H1 (cell line): ENCODE measurements at regions not wholly inside any gene's neighbourhood (a gene's known extent, or its start where the extent isn't known, plus 50 kb on each side); places are given as distances from the start of the nearest gene placed in this dataset.

ENCODE experiments used
- CTCF ChIA-PET: fragments of 300-600 bp; sonication (Branson Sonifier 250); formaldehyde crosslinking; loops from one replicate; lab custom pipeline; 2021; ENCODE audit not compliant: partially characterized antibody; lab: Charles Lee
- POLR2A ChIA-PET: fragments of 300-600 bp; sonication (Branson Sonifier 250); formaldehyde crosslinking; loops from one replicate; lab custom pipeline; 2021; ENCODE audit warnings: inconsistent platforms; ENCODE audit not compliant: partially characterized antibody; lab: Charles Lee
- DNase-seq, 2 experiments: peaks; one replicate each; pipeline versions ENCODE4 v3.0.0 to v3.0.0-alpha.2; 2010 to 2022; ENCODE audit warnings: low spot score in 2 of 2, low read depth in 1 of 2, mixed read lengths in 1 of 2
- FAIRE-seq: peaks from 2 replicates; lab custom pipeline; 2011; peaks lifted over from hg19 to GRCh38; lab: Jason Lieb, UNC
- H2AFZ ChIP-seq: 2 replicates; pipeline ENCODE4 v1.8.1; 2012; ENCODE audit warnings: low read length, inconsistent platforms
- H2AK5ac ChIP-seq: 2 replicates; pipeline ENCODE4 v1.6.1; 2013; ENCODE audit warnings: low read depth, low read length
- H2BK120ac ChIP-seq: replicated peaks from 2 replicates; pipeline ENCODE3; 2013; ENCODE audit warnings: low read depth, low read length, inconsistent platforms
- H2BK12ac ChIP-seq: 2 replicates; pipeline ENCODE4 v1.6.1; 2013; ENCODE audit warnings: low read depth, low read length
- H2BK15ac ChIP-seq: 2 replicates; pipeline ENCODE4 v1.6.1; 2013; ENCODE audit warnings: low read length
- H2BK20ac ChIP-seq: 2 replicates; pipeline ENCODE4 v1.6.1; 2013; ENCODE audit warnings: low read length
- H2BK5ac ChIP-seq: 2 replicates; pipeline ENCODE4 v1.6.1; 2013; ENCODE audit warnings: low read depth, low read length
- H3K14ac ChIP-seq: 2 replicates; pipeline ENCODE4 v1.6.1; 2013; ENCODE audit warnings: inconsistent platforms; ENCODE audit not compliant: insufficient read length
- H3K18ac ChIP-seq: 2 replicates; pipeline ENCODE4 v1.6.1; 2013; ENCODE audit warnings: low read length; ENCODE audit errors: extremely low read depth
- H3K23ac ChIP-seq: 2 replicates; pipeline ENCODE4 v1.6.1; 2013; ENCODE audit warnings: inconsistent platforms; ENCODE audit not compliant: insufficient read length
- H3K23me2 ChIP-seq: 2 replicates; pipeline ENCODE4 v1.6.1; 2013; ENCODE audit warnings: low read depth, low read length
- H3K27ac ChIP-seq: 2 replicates; pipeline ENCODE4 v1.6.1; 2011; ENCODE audit warnings: low read depth, low read length, inconsistent platforms
- H3K27me3 ChIP-seq, 4 experiments: replicated peaks in 1 of 4; 1 replicate in 1 of 4; 2 replicates in 3 of 4; pipeline versions ENCODE4 v1.6.1 to v1.8.1; 2011 to 2013; ENCODE audit warnings: low read length in 3 of 4, mild to moderate bottlenecking in 3 of 4, inconsistent platforms in 2 of 4, mixed read lengths in 2 of 4, moderate library complexity in 1 of 4; ENCODE audit not compliant: control insufficient read depth in 3 of 4, insufficient read depth in 3 of 4; ENCODE audit errors: extremely low read depth in 1 of 4
- H3K36me3 ChIP-seq, 4 experiments: 2 replicates each; pipeline versions ENCODE4 v1.6.1 to v1.8.1; 2011 to 2013; ENCODE audit warnings: mild to moderate bottlenecking in 4 of 4, low read length in 3 of 4, moderate library complexity in 2 of 4, control low read depth in 1 of 4, inconsistent platforms in 1 of 4; ENCODE audit not compliant: insufficient read depth in 4 of 4, control insufficient read depth in 2 of 4
- H3K4ac ChIP-seq: replicated peaks from 2 replicates; pipeline ENCODE3; 2013; ENCODE audit warnings: low read length, low read depth, mixed read lengths, inconsistent platforms; ENCODE audit not compliant: insufficient read length
- H3K4me1 ChIP-seq, 4 experiments: replicated peaks in 1 of 4; 1 replicate in 1 of 4; 2 replicates in 3 of 4; pipeline versions ENCODE4 v1.6.1 to v1.8.1; 2011 to 2013; ENCODE audit warnings: low read length in 3 of 4, inconsistent platforms in 2 of 4, mixed read lengths in 1 of 4; ENCODE audit not compliant: insufficient read depth in 4 of 4, control insufficient read depth in 3 of 4
- H3K4me2 ChIP-seq, 2 experiments: 2 replicates each; pipeline versions ENCODE4 v1.6.1 to v1.8.1; 2011 to 2013; ENCODE audit warnings: low read depth in 2 of 2, low read length in 2 of 2, control low read depth in 1 of 2, inconsistent platforms in 1 of 2, mild to moderate bottlenecking in 1 of 2; ENCODE audit not compliant: insufficient read depth in 1 of 2
- H3K4me3 ChIP-seq, 4 experiments: fragments of 200-600, 300-600 bp in 1 of 4; sonication (generic), shearing (Covaris generic), sonication (Bioruptor Twin) in 1 of 4; 2 replicates each; pipeline versions ENCODE4 v1.5.1 to v1.8.1; 2011 to 2016; ENCODE audit warnings: low read length in 4 of 4, low read depth in 3 of 4, control low read depth in 2 of 4, inconsistent platforms in 2 of 4, mild to moderate bottlenecking in 2 of 4, mixed read lengths in 1 of 4, moderate library complexity in 1 of 4; ENCODE audit not compliant: insufficient read depth in 2 of 4; ENCODE audit errors: extremely low read depth in 1 of 4
- H3K56ac ChIP-seq: replicated peaks from 2 replicates; pipeline ENCODE3; 2013; ENCODE audit warnings: low read depth, mild to moderate bottlenecking, mixed read lengths, low read length, inconsistent platforms; ENCODE audit not compliant: insufficient read length
- H3K79me1 ChIP-seq: 2 replicates; pipeline ENCODE4 v1.6.1; 2013; ENCODE audit warnings: low read depth, low read length, control low read depth
- H3K79me2 ChIP-seq, 2 experiments: 2 replicates each; pipeline versions ENCODE4 v1.6.1 to v1.8.1; 2012 to 2013; ENCODE audit warnings: low read length in 2 of 2, mild to moderate bottlenecking in 2 of 2, inconsistent platforms in 1 of 2; ENCODE audit not compliant: insufficient read depth in 2 of 2, control insufficient read depth in 1 of 2
- H3K9ac ChIP-seq, 4 experiments: replicated peaks in 1 of 4; 1 replicate in 1 of 4; 2 replicates in 3 of 4; pipeline versions ENCODE4 v1.6.1 to v1.8.1; 2011 to 2013; ENCODE audit warnings: low read depth in 3 of 4, low read length in 3 of 4, control low read depth in 2 of 4, mild to moderate bottlenecking in 2 of 4, moderate library complexity in 2 of 4, inconsistent platforms in 1 of 4; ENCODE audit errors: extremely low read depth in 1 of 4
- H3K9me3 ChIP-seq, 2 experiments: 2 replicates each; pipeline versions ENCODE4 v1.6.1 to v1.8.1; 2012 to 2013; ENCODE audit warnings: mild to moderate bottlenecking in 2 of 2, moderate library complexity in 2 of 2, control low read depth in 1 of 2, inconsistent platforms in 1 of 2, low read depth in 1 of 2, low read length in 1 of 2, mixed read lengths in 1 of 2; ENCODE audit not compliant: insufficient read depth in 2 of 2
- H4K20me1 ChIP-seq, 2 experiments: replicated peaks in 1 of 2; 2 replicates each; pipeline versions ENCODE3 to v1.8.1; 2011 to 2013; ENCODE audit warnings: inconsistent platforms in 2 of 2, low read length in 2 of 2, mild to moderate bottlenecking in 1 of 2; ENCODE audit not compliant: insufficient read depth in 2 of 2, control insufficient read depth in 1 of 2
- H4K5ac ChIP-seq: 2 replicates; pipeline ENCODE4 v1.6.1; 2013; ENCODE audit warnings: low read length, low read depth, mixed read lengths, inconsistent platforms; ENCODE audit not compliant: insufficient read length
- H4K8ac ChIP-seq: 2 replicates; pipeline ENCODE4 v1.8.0; 2013; ENCODE audit warnings: mild to moderate bottlenecking, moderate library complexity, low read length, inconsistent platforms; ENCODE audit not compliant: insufficient read depth; ENCODE audit errors: extremely low read depth
- H4K91ac ChIP-seq: replicated peaks from 2 replicates; pipeline ENCODE3; 2013; ENCODE audit warnings: low read length, mixed read lengths, inconsistent platforms; ENCODE audit not compliant: insufficient read length
- CBX5 ChIP-seq: fragments of 300-800, 300-1000 bp; sonication (generic); IDR thresholded peaks from 2 replicates; pipeline ENCODE4 v1.7.1; 2016; ENCODE audit warnings: antibody characterized with exemption, low read length, low read depth
- CEBPB ChIP-seq: IDR thresholded peaks from 2 replicates; pipeline ENCODE4 v1.6.1; 2012; ENCODE audit warnings: low read depth, low read length
- CHD2 ChIP-seq: IDR thresholded peaks from 2 replicates; pipeline ENCODE4 v1.6.1; 2012; ENCODE audit warnings: low read length, improper control_type of control experiment
- SIN3A ChIP-seq, 2 experiments: IDR thresholded peaks in 1 of 2; conservative IDR thresholded peaks in 1 of 2; 2 replicates each; pipeline ENCODE4 v1.6.1; 2011 to 2012; ENCODE audit warnings: low read length in 2 of 2, improper control_type of control experiment in 1 of 2, low read depth in 1 of 2, mild to moderate bottlenecking in 1 of 2
- SP1 ChIP-seq: IDR thresholded peaks from 2 replicates; pipeline ENCODE4 v1.6.1; 2011; ENCODE audit warnings: low read depth, low read length
- TAF1 ChIP-seq: IDR thresholded peaks from 2 replicates; pipeline ENCODE4 v1.6.1; 2011; ENCODE audit warnings: mild to moderate bottlenecking, low read depth, low read length
- TAF7 ChIP-seq: optimal IDR thresholded peaks from 2 replicates; pipeline ENCODE3; 2011; ENCODE audit warnings: low read depth, mild to moderate bottlenecking, inconsistent platforms, low read length, moderate library complexity, borderline replicate concordance
- TBP ChIP-seq: IDR thresholded peaks from 2 replicates; pipeline ENCODE4 v1.6.1; 2011; ENCODE audit warnings: low read depth, low read length, improper control_type of control experiment
- ZNF274 ChIP-seq: IDR thresholded peaks from 2 replicates; pipeline ENCODE4 v1.7.0; 2012; ENCODE audit warnings: low read length, borderline replicate concordance; ENCODE audit errors: extremely low read depth
- WGBS, 2 experiments: shearing (Covaris generic) in 1 of 2; methylation state at CpG; one replicate each; pipeline versions ENCODE4 v1.1.6 to v1.1.7; 2013 to 2015; ENCODE audit warnings: low lambda C conversion rate in 2 of 2, mixed read lengths in 2 of 2, inconsistent platforms in 1 of 2, low coverage in 1 of 2, missing lambda C conversion rate in 1 of 2; ENCODE audit not compliant: insufficient replicate concordance in 2 of 2, insufficient coverage in 1 of 2, insufficient read length in 1 of 2; ENCODE audit errors: extremely low coverage in 1 of 2, missing lambda C conversion rate in 1 of 2; 5-methylcytosine and 5-hydroxymethylcytosine counted together

GRCh38 chr20:53825282-53825681, 231.6 kb upstream of the ZNF217 start:
- H2BK20ac ChIP-seq, result no peak overlapping the region
- no peak overlapping the region for H3K18ac ChIP-seq
- ChIA-PET CTCF (no interaction called here), POLR2A (no interaction called here)
- H3K4me3 ChIP-seq, result no peak overlapping the region
- no peaks in the 10 kb centered on the region for H3K9me3 ChIP-seq
- no peak overlapping the region for H3K4me2 ChIP-seq
- no peak overlapping the region for H2BK5ac ChIP-seq
- no peak overlapping the region for H3K14ac ChIP-seq
- H3K23ac ChIP-seq, result no peak overlapping the region
- H3K4me1 ChIP-seq, result peaks cover 0 to 17% (median 6%) of the 10 kb centered on the region in 4 experiments; a peak in 3 of 7 replicates
- no peak overlapping the region for H3K9ac ChIP-seq
- no peak overlapping the region for H4K8ac ChIP-seq
- H3K79me1 ChIP-seq, result no peaks in the 10 kb centered on the region
- H2AFZ ChIP-seq, result no peak overlapping the region
- DNase-seq (no peak), FAIRE-seq (no peak)
- H4K91ac ChIP-seq, result no peak overlapping the region
- no peaks in the 10 kb centered on the region for H3K23me2 ChIP-seq
- 89% methylated on average over 4 of the region's 4 CpGs; no CpG with 5 or more reads in 1 of the 2 experiments for WGBS, 2 experiments
- no peak overlapping the region for H2BK120ac ChIP-seq
- H3K79me2 ChIP-seq, result no peaks in the 10 kb centered on the region
- no peaks in the 10 kb centered on the region for H4K20me1 ChIP-seq
- no peak overlapping the region for H4K5ac ChIP-seq
- H3K27ac ChIP-seq, result no peak overlapping the region
- H3K27me3 ChIP-seq, result no peaks in the 10 kb centered on the region
- H2BK12ac ChIP-seq, result no peak overlapping the region
- H3K4ac ChIP-seq, result no peak overlapping the region
- H3K56ac ChIP-seq, result no peak overlapping the region
- TF ChIP-seq TAF1, result no peak
- no peak for TF ChIP-seq SIN3A (conservative IDR thresholded peaks at IDR 0.05 in 1 of 2, IDR thresholded peaks at IDR 0.05 in 1 of 2; ENCODE audit: low read depth in 1 of 2, low read length in 2 of 2)
- no peak for TF ChIP-seq TBP
- TF ChIP-seq TAF7, result no peak
- no peak for TF ChIP-seq CHD2
- no peak for TF ChIP-seq CEBPB
- no peak for TF ChIP-seq SP1
- no peak for TF ChIP-seq ZNF274
- TF ChIP-seq CBX5, result no peak
- no peaks in the 10 kb centered on the region for H3K36me3 ChIP-seq
- no peak overlapping the region for H2AK5ac ChIP-seq
- H2BK15ac ChIP-seq, result no peak overlapping the region
